BE2C (cell line): ENCODE measurements at regions not wholly inside any gene's neighbourhood (a gene's known extent, or its start where the extent isn't known, plus 50 kb on each side); places are given as distances from the start of the nearest gene placed in this dataset.
"Not testable (repeated sequence)": the region's sequence is repeated elsewhere in the genome, so short reads cannot be mapped to it uniquely, and the experiment has no call there.

Experiments
- DNase-seq: peaks from one replicate; pipeline ENCODE4 v3.0.0-alpha.2; 2020
- H3K27me3 ChIP-seq: fragments of 250-450 bp; sonication (Bioruptor Pico); 2 replicates; pipeline ENCODE4 v1.5.1; 2020; ENCODE audit warnings: mild to moderate bottlenecking
- H3K36me3 ChIP-seq: fragments of 250-450 bp; sonication (Bioruptor Pico); 2 replicates; pipeline ENCODE4 v1.5.1; 2020; ENCODE audit warnings: mild to moderate bottlenecking
- H3K4me1 ChIP-seq: fragments of 250-450 bp; sonication (Bioruptor Pico); 2 replicates; pipeline ENCODE4 v1.5.1; 2020
- H3K4me3 ChIP-seq: 2 replicates; pipeline ENCODE4 v1.5.1; 2011; ENCODE audit warnings: low read depth, low read length
- H3K9me3 ChIP-seq: fragments of 250-450 bp; sonication (Bioruptor Pico); 2 replicates; pipeline ENCODE4 v1.5.1; 2020
- CTCF ChIP-seq: IDR thresholded peaks from 2 replicates; pipeline ENCODE4 v1.5.1; 2012; ENCODE audit warnings: mild to moderate bottlenecking, low read depth, low read length

GRCh38 chr15:38996111-38996631, 431.6 kb upstream of the RASGRP1 start:
- no peak for DNase-seq
- TF ChIP-seq CTCF, result no peak
- no peaks in the 10 kb centered on the region for H3K9me3 ChIP-seq
- no peaks in the 10 kb centered on the region for H3K27me3 ChIP-seq
- no peaks in the 10 kb centered on the region for H3K4me1 ChIP-seq
- no peak overlapping the region for H3K4me3 ChIP-seq
- H3K36me3 ChIP-seq, result no peaks in the 10 kb centered on the region

GRCh38 chr15:38997841-38998240, 433.2 kb upstream of the RASGRP1 start:
- TF ChIP-seq CTCF, result no peak
- no peaks in the 10 kb centered on the region for H3K4me1 ChIP-seq
- H3K36me3 ChIP-seq, result no peaks in the 10 kb centered on the region
- no peak for DNase-seq
- H3K9me3 ChIP-seq, result no peaks in the 10 kb centered on the region
- no peak overlapping the region for H3K4me3 ChIP-seq
- H3K27me3 ChIP-seq, result no peaks in the 10 kb centered on the region

- TF ChIP-seq CTCF, result no peak
- no peaks in the 10 kb centered on the region for H3K36me3 ChIP-seq
- H3K4me1 ChIP-seq, result no peaks in the 10 kb centered on the region
Observed at GRCh38 chr15:39000008-39000734, 435.6 kb upstream of the RASGRP1 start.

GRCh38 chr15:39009740-39010139, 445.1 kb upstream of the RASGRP1 start:
- H3K9me3 ChIP-seq, result no peaks in the 10 kb centered on the region
- TF ChIP-seq CTCF, result no peak
- no peak for DNase-seq
- H3K27me3 ChIP-seq, result no peaks in the 10 kb centered on the region
- no peaks in the 10 kb centered on the region for H3K36me3 ChIP-seq
- H3K4me1 ChIP-seq, result no peaks in the 10 kb centered on the region
- H3K4me3 ChIP-seq, result no peak overlapping the region

More at GRCh38 chr15:39000008-39000734, 435.6 kb upstream of the RASGRP1 start:
- DNase-seq, result peak; percentile 56
- H3K27me3 ChIP-seq, result no peaks in the 10 kb centered on the region
- no peaks in the 10 kb centered on the region for H3K9me3 ChIP-seq
- no peak overlapping the region for H3K4me3 ChIP-seq

GRCh38 chr15:39011066-39011465, 446.5 kb upstream of the RASGRP1 start:
- not testable (repeated sequence) for H3K9me3 ChIP-seq, H3K36me3 ChIP-seq, H3K4me3 ChIP-seq, DNase-seq, H3K4me1 ChIP-seq, H3K27me3 ChIP-seq

GRCh38 chr15:39013262-39013661, 448.6 kb upstream of the RASGRP1 start:
- peak; percentile 14; the same call in 1 of the 2 replicates for TF ChIP-seq CTCF
- no peak for DNase-seq
- no peaks in the 10 kb centered on the region for H3K9me3 ChIP-seq

More at GRCh38 chr15:39013262-39013661, 448.6 kb upstream of the RASGRP1 start:
- Histone ChIP-seq H3K4me1 (no peaks in the 10 kb centered on the region), H3K27me3 (no peaks in the 10 kb centered on the region; the same call in 1 of the 2 replicates), H3K4me3 (no peak overlapping the region), H3K36me3 (no peaks in the 10 kb centered on the region)
